Muscle of leg (tissue), 3 donors: ENCODE measurements at regions not wholly inside any gene's neighbourhood (a gene's known extent, or its start where the extent isn't known, plus 50 kb on each side); places are given as distances from the start of the nearest gene placed in this dataset.

Source experiments
- DNase-seq: peaks from one replicate; pipeline ENCODE4 v3.0.0; 2013
- H3K27ac ChIP-seq: one replicate; pipeline ENCODE4 v1.5.1; 2013; ENCODE audit warnings: mild to moderate bottlenecking, low read length, control low read depth
- H3K27me3 ChIP-seq: one replicate; pipeline ENCODE4 v1.6.1; 2013; ENCODE audit warnings: low read length; ENCODE audit not compliant: control insufficient read depth, insufficient read depth
- H3K36me3 ChIP-seq: one replicate; pipeline ENCODE4 v1.6.1; 2013; ENCODE audit warnings: low read length; ENCODE audit not compliant: control insufficient read depth, insufficient read depth
- H3K4me1 ChIP-seq: one replicate; pipeline ENCODE4 v1.6.1; 2013; ENCODE audit warnings: low read length; ENCODE audit not compliant: control insufficient read depth, insufficient read depth
- H3K4me3 ChIP-seq: one replicate; pipeline ENCODE4 v1.5.1; 2013; ENCODE audit warnings: low read length, control low read depth
- H3K9me3 ChIP-seq: replicated peaks from 2 replicates; pipeline ENCODE4 v1.6.1; 2013; ENCODE audit warnings: low read depth, low read length; ENCODE audit not compliant: control insufficient read depth
- WGBS: methylation state at CpG from one replicate; pipeline ENCODE4 v1.1.5; 2013; ENCODE audit warnings: missing lambda C conversion rate; ENCODE audit not compliant: insufficient coverage; 5-methylcytosine and 5-hydroxymethylcytosine counted together

DNA sequence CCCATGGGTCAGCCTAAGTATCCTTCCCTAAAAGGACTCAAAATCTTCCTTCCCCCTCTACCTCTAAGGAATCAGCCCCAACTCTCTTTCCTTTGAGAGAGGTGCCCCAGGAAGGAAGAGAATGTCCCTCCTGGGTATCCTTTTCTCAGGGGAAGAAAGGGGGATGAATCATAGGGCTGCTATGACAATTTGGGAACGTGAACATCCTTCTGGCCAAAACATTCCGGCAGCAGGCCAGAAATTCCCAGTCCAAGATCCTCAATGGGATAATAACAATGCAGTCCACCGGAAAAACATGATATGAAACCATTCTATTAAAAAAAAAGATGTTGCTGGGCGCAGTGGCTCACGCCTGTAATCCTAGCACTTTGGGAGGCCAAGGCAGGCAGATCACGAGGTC is 50.8 kb upstream of the CACNA2D3 start:
- H3K36me3 ChIP-seq = no peaks in the 10 kb centered on the region
- peaks cover 2% of the 10 kb centered on the region for H3K27me3 ChIP-seq
- WGBS = no CpG with 5 or more reads among the region's 6 CpGs
- no peak overlapping the region for H3K4me3 ChIP-seq
- DNase-seq = peak; percentile 65
- H3K4me1 ChIP-seq = no peaks in the 10 kb centered on the region
- H3K9me3 ChIP-seq = peaks cover 16% of the 10 kb centered on the region
- no peak overlapping the region for H3K27ac ChIP-seq

DNA sequence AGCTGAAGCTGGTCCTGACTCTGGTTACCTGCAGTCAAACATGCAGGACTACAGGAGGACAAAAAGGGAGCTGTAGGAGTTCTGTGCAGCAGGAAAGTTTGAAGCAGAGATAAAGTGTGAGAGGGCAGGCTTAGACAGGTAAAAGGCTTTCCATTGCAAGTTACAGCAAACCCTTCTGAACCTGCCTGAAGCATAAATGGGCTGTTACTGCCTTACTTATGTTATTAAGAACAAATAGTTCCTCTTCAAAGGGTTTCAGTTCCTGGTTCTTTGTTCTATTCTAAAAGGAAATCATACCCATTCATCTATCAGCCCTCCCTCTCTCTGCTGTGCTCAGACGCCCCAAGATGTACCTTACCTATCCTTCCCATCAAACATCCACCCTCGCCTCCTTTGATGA is 52.4 kb upstream of the CACNA2D3 start:
- 77% methylated on average over 2 of the region's 2 CpGs for WGBS
- H3K36me3 ChIP-seq = no peaks in the 10 kb centered on the region
- DNase-seq = no peak
- H3K4me3 ChIP-seq = no peak overlapping the region
- H3K27ac ChIP-seq = no peak overlapping the region
- H3K9me3 ChIP-seq = peaks cover 16% of the 10 kb centered on the region
- H3K4me1 ChIP-seq = no peaks in the 10 kb centered on the region
- H3K27me3 ChIP-seq = peaks cover 2% of the 10 kb centered on the region

DNA sequence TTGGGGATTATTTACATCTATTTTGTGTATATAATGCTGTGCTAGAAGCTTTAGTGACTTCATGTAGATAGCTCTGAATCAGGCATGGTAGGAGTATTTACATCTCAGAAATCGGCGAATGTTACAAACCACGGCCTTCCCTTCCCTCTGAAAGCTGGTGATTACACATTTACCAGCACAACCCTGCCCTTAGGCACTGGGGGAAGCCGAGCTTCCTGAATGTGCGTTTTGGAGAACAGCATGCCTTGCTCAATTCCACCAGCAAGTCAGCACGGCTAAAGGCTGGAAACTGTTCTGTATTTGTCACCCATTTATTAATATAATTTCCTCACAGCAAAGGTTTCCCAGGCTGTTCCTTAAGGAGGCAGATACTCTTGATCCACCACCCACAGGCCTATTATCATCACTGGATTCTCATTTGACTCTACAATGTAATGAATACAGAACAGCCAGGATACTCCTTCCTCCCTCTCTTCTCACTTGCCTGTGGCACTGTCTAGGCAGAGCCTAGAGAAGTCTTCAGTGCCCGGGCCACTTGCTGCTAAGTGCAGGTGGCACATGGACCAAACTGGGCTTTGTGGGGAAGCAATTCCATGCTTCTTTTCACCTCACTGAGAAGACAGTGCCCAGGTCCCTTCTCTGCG is 55.2 kb upstream of the CACNA2D3 start:
- Histone ChIP-seq H3K4me1 (no peaks in the 10 kb centered on the region), H3K4me3 (no peak overlapping the region), H3K27me3 (no peaks in the 10 kb centered on the region), H3K9me3 (peaks cover 16% of the 10 kb centered on the region), H3K27ac (no peak overlapping the region), H3K36me3 (no peaks in the 10 kb centered on the region)
- WGBS = 20% methylated on average over 1 of the region's 8 CpGs
- no peak for DNase-seq

DNA sequence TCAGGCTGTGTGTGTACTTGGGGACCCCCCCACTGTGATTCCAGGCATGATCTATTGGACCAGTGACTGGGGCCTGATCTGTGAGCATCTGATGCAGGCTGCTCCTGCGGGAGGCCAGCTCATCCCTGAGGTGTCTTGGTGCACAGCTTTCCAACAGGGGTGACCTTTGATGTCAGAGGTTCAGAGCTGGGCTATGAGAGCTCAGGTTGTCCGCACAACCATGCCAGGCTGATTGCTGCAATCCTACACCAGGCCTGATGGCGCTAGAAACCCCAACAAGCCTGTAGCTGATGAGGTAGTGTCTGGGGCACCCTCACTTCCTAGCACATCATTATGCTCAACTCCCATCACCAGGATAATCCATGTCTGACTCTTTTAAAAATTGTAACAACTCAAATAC is 56.1 kb upstream of the CACNA2D3 start:
- no peak overlapping the region for H3K4me3 ChIP-seq
- H3K4me1 ChIP-seq = no peaks in the 10 kb centered on the region
- no peaks in the 10 kb centered on the region for H3K27me3 ChIP-seq
- WGBS = 88% methylated on average over 1 of the region's 3 CpGs
- peaks cover 16% of the 10 kb centered on the region for H3K9me3 ChIP-seq
- H3K36me3 ChIP-seq = no peaks in the 10 kb centered on the region
- H3K27ac ChIP-seq = no peak overlapping the region
- no peak for DNase-seq

DNA sequence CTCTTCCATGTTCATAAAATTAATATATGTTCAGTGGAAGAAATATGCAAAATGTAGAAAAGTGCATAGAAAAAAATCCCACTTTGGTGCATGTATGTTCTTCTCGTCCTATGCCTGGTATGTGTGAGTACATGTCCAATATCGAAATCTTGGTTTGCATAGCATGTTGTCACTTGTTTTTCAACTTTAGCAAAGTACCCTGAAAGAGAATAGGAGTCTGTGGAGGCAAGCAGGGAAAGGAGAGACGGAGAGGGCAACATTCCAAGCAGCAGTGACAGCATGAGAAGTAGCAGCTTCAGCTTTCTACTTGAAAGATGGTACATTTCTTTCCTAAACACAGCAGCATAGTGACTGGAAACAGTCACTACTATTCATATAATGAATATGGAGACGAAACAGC is 56.8 kb upstream of the CACNA2D3 start:
- WGBS = 75% methylated on average over 2 of the region's 4 CpGs
- Histone ChIP-seq H3K27ac (no peak overlapping the region), H3K9me3 (peaks cover 10% of the 10 kb centered on the region), H3K27me3 (no peaks in the 10 kb centered on the region), H3K36me3 (no peaks in the 10 kb centered on the region), H3K4me1 (no peaks in the 10 kb centered on the region), H3K4me3 (no peak overlapping the region)
- no peak for DNase-seq

DNA sequence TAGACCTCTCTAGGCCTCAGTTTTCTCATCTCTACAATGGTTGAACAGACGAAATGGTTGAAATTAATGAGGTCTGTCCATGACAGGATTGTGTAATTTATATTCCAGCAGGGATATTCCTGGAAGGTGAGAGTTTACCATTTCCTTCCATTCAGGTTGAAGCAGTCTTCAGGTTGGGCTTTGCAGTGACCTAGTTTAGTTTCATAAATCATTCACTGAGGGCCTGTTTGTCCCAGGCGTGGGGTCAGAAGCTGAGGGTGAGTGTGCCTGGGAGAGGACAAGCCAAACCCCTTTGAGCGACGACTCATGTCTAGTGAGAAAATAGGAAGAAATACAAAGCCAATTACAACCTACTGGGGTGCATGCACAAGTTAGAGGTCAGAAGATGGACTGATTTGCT is 57.2 kb upstream of the CACNA2D3 start:
- no CpG with 5 or more reads among the region's 4 CpGs for WGBS
- peaks cover 6% of the 10 kb centered on the region for H3K9me3 ChIP-seq
- no peak for DNase-seq

DNA sequence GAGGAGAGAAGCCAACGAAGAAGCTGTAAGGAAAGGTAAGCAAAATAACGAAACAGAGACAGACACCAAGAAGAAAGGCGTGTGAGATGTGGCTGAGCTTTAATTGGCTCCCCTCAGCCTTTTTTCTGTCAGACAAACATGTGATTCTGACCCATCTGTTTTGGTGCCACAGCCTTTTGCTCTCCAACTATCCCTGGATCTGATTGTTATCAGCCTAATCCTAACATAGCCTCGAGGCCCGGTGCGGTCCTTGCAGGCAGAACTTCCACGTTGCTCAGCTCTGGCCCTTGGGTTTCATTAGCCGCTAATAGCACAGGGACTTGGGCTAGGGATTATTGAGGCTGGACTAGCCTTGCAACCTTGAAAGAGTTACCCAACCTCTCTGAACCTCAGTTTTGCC is 57.9 kb upstream of the CACNA2D3 start:
- Histone ChIP-seq H3K4me1 (no peaks in the 10 kb centered on the region), H3K4me3 (no peak overlapping the region), H3K36me3 (no peaks in the 10 kb centered on the region), H3K27ac (no peak overlapping the region), H3K9me3 (no peaks in the 10 kb centered on the region), H3K27me3 (no peaks in the 10 kb centered on the region)
- no peak for DNase-seq
- 88% methylated on average over 3 of the region's 8 CpGs for WGBS

More for the DNA sequence above, 57.2 kb upstream of the CACNA2D3 start:
- H3K27ac ChIP-seq = no peak overlapping the region
- H3K27me3 ChIP-seq = no peaks in the 10 kb centered on the region
- no peaks in the 10 kb centered on the region for H3K4me1 ChIP-seq
- no peaks in the 10 kb centered on the region for H3K36me3 ChIP-seq
- H3K4me3 ChIP-seq = no peak overlapping the region

DNA sequence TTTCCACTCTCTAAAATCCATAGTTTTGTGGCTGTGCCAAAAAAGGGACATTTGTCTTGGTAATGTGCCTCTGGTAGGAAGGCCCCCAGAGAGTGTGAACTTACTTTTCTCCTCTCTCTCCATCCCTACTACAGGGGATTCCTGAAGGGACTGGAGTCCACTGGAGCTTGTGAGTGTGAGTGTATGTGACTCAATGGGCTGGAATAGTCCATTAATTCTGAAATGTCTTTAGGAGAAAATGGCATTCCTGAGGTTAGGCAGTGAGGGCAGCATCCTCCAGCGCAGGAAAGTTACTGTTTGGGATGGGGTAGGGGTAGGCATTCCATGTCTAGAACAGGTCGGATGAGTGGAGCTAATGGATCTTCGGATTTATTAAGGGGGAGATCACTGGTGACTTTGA is 59.8 kb upstream of the CACNA2D3 start:
- Histone ChIP-seq H3K36me3 (no peaks in the 10 kb centered on the region), H3K9me3 (no peaks in the 10 kb centered on the region), H3K4me3 (no peak overlapping the region), H3K4me1 (no peaks in the 10 kb centered on the region), H3K27me3 (no peaks in the 10 kb centered on the region), H3K27ac (no peak overlapping the region)
- 89% methylated on average over 3 of the region's 3 CpGs for WGBS
- DNase-seq = no peak

DNA sequence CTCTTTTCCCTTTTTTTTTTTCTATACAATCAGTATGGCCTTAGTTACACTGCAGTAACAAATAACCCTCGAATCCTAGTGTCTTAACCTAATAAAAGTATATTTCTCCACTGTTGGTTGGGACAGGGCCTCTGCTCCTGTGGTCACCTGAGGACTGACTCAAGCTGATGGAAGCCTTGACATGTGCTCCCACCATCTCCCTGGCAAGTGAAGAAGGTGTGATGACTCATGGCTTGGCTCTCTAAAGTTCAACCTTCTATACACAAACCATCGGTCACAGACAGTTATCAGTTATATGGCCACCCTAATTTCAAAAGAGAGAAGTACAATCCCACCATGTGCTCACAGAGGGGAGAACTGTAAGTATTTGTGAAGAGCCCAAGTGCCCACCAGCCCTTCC is 65.8 kb upstream of the CACNA2D3 start:
- WGBS = no CpG with 5 or more reads among the region's 2 CpGs
- Histone ChIP-seq H3K27me3 (no peaks in the 10 kb centered on the region), H3K4me1 (no peaks in the 10 kb centered on the region), H3K27ac (no peak overlapping the region), H3K36me3 (no peaks in the 10 kb centered on the region), H3K9me3 (no peaks in the 10 kb centered on the region), H3K4me3 (no peak overlapping the region)
- no peak for DNase-seq

DNA sequence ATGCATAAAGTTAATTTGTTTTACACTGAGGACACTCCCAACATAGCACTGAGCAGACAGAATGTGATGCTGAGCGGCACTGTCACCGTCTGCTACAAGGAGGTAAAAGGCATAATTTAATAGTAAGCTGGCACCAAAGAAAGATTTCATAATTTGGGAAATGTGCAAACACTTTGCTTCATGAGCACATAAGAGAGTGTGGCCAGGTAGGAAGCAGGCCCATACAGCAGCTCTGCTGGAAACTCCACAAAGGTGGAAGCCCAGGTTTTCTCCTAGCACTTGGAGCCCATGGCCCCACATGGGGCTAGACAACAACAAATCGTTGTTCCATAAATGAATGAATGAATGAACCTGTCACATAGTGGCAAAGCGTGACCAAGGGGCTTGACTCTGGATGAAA is 68.5 kb upstream of the CACNA2D3 start:
- Histone ChIP-seq H3K4me3 (no peak overlapping the region), H3K9me3 (no peaks in the 10 kb centered on the region), H3K27ac (no peak overlapping the region), H3K4me1 (no peaks in the 10 kb centered on the region), H3K36me3 (no peaks in the 10 kb centered on the region), H3K27me3 (no peaks in the 10 kb centered on the region)
- WGBS = 95% methylated on average over 2 of the region's 4 CpGs
- DNase-seq = no peak

DNA sequence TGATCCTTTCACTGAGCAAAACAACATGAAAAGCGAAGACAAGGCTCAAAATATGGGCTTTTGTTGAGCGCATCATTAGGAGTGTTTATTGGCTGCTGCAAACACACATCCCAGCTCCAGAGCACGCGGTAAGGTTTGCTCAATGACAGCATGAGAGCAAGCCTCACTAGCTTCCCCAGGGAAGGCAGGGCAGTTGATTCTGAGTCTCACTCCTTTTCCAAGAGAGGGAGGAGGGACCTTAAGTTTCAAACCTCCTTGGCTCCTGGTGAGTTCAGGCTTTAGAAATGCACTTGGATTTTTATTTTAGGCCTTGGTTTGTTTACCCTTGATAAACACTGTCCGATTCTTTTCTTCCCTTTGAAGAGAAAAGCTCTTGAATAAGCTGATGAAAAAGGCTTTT is 69.1 kb upstream of the CACNA2D3 start:
- Histone ChIP-seq H3K4me3 (no peak overlapping the region), H3K36me3 (no peaks in the 10 kb centered on the region), H3K4me1 (no peaks in the 10 kb centered on the region), H3K27ac (no peak overlapping the region), H3K9me3 (no peaks in the 10 kb centered on the region), H3K27me3 (no peaks in the 10 kb centered on the region)
- DNase-seq = peak; percentile 32
- no CpG with 5 or more reads among the region's 5 CpGs for WGBS
